A673 (cell line): ENCODE measurements at regions not wholly inside any gene's neighbourhood (a gene's known extent, or its start where the extent isn't known, plus 50 kb on each side); places are given as distances from the start of the nearest gene placed in this dataset.

Source experiments
- EZH2 ChIP-seq: fragments of 200-600 bp; sonication (generic); IDR thresholded peaks from 2 replicates; pipeline ENCODE4 v1.6.1; 2017; ENCODE audit warnings: borderline replicate concordance, low read depth, mild to moderate bottlenecking, mixed read lengths, antibody characterized with exemption, low read length; ENCODE audit not compliant: poor library complexity, severe bottlenecking
- TF ChIP-seq, protein P1 (sequence below): fragments of 300-800, 200-600 bp; sonication (generic); conservative IDR thresholded peaks from 2 replicates; pipeline ENCODE4 v1.5.1; 2017; ENCODE audit warnings: low read depth, mild to moderate bottlenecking, antibody characterized with exemption, low read length, moderate library complexity, mixed read lengths

DNA sequence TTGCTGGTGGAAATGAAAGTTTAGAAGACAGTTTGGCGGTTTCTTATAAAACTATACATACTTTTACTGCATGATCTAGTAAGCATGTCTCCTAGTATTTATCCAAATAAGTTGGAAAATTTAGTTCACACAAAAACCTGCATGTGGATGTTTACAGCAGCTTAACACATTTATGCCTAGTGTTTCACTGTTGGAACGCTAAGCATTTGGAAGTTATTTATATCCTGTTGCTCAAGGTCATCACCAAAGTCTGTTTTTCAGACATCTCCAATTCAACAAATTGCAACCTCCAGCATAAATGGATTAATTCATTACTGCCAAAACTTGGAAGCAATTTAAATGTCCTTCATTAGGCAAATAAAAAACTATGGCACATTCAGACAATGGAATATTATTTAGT, 461.8 kb downstream of the SUCLA2 start:
- no peak for TF ChIP-seq EZH2
- TF ChIP-seq, protein P1, sequence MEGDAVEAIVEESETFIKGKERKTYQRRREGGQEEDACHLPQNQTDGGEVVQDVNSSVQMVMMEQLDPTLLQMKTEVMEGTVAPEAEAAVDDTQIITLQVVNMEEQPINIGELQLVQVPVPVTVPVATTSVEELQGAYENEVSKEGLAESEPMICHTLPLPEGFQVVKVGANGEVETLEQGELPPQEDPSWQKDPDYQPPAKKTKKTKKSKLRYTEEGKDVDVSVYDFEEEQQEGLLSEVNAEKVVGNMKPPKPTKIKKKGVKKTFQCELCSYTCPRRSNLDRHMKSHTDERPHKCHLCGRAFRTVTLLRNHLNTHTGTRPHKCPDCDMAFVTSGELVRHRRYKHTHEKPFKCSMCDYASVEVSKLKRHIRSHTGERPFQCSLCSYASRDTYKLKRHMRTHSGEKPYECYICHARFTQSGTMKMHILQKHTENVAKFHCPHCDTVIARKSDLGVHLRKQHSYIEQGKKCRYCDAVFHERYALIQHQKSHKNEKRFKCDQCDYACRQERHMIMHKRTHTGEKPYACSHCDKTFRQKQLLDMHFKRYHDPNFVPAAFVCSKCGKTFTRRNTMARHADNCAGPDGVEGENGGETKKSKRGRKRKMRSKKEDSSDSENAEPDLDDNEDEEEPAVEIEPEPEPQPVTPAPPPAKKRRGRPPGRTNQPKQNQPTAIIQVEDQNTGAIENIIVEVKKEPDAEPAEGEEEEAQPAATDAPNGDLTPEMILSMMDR = no peak
